ENCODE measurements at regions not wholly inside any gene's neighbourhood (a gene's known extent, or its start where the extent isn't known, plus 50 kb on each side); places are given as distances from the start of the nearest gene placed in this dataset.

DNA sequence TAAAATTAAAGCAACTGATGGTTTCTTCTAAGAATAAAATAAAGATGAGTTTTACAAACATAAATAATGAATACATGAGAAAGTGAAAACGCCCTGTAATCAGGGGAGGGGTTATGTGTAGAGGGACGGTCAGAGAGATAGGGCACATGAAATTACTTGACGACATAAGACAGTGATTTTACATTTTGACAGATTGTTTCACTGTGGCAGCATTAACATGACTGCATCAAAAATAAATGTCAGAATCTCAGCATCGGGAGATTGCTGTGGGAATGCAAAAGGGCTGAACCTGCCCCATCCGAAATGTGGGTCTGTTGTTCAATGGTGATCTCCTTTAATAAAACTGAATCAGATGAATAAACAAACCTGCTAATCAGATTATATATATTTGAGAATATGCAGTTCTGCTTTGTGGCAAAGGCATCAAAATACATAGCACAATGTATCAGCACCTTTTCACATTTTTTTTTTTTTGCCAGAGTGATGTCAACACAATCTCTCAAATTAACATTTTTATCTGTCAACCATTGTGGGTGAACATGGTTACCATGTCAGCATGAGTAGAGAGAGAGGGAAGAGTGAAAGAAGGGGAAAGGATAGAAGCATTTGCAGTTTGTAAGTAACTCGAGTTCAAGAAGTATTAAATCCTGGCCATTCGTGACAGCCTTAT, 177.1 kb upstream of the MAN1A1 start:
- ATAC-seq (ENCODE audit: low read depth) (no peak), DNase-seq (no peak)
- H3K27ac Mint-ChIP-seq, result no peak overlapping the region
- CTCF ChIA-PET, result no interaction called here
- no peaks in the 10 kb centered on the region for H3K9me3 Mint-ChIP-seq
- POLR2A ChIA-PET, result interaction anchor here (1.0 kb wide), 1 partner anchor 23 kb away, joined by 3 read pairs; no protein-coding TSS in a partner anchor
- no peaks in the 10 kb centered on the region for H3K36me3 Mint-ChIP-seq (ENCODE audit: low read depth)
- intact Hi-C loops (cut with micrococcal nuclease), result no loop called here
- TF ChIP-seq, protein P1, sequence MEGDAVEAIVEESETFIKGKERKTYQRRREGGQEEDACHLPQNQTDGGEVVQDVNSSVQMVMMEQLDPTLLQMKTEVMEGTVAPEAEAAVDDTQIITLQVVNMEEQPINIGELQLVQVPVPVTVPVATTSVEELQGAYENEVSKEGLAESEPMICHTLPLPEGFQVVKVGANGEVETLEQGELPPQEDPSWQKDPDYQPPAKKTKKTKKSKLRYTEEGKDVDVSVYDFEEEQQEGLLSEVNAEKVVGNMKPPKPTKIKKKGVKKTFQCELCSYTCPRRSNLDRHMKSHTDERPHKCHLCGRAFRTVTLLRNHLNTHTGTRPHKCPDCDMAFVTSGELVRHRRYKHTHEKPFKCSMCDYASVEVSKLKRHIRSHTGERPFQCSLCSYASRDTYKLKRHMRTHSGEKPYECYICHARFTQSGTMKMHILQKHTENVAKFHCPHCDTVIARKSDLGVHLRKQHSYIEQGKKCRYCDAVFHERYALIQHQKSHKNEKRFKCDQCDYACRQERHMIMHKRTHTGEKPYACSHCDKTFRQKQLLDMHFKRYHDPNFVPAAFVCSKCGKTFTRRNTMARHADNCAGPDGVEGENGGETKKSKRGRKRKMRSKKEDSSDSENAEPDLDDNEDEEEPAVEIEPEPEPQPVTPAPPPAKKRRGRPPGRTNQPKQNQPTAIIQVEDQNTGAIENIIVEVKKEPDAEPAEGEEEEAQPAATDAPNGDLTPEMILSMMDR (IDR thresholded peaks at IDR 0.05), result no peak
- H3K27me3 Mint-ChIP-seq, result peaks cover 3% of the 10 kb centered on the region
- no peak overlapping the region for H3K4me3 Mint-ChIP-seq
- peaks cover 4% of the 10 kb centered on the region for H3K4me1 Mint-ChIP-seq

GRCh38 chr6:119524410-119524809, 174.8 kb upstream of the MAN1A1 start:
- Mint-ChIP-seq H3K36me3 (ENCODE audit: low read depth) (no peaks in the 10 kb centered on the region), H3K4me1 (peaks cover 4% of the 10 kb centered on the region), H3K27me3 (peaks cover 3% of the 10 kb centered on the region), H3K27ac (no peak overlapping the region), H3K9me3 (no peaks in the 10 kb centered on the region), H3K4me3 (no peak overlapping the region)
- TF ChIP-seq, protein P1 (IDR thresholded peaks at IDR 0.05), result no peak
- no peak for ATAC-seq (ENCODE audit: low read depth)
- intact Hi-C loops (cut with micrococcal nuclease), result no loop called here
- DNase-seq, result no peak
- ChIA-PET CTCF (no interaction called here), POLR2A (no interaction called here)

GRCh38 chr6:119523556-119523955, 174.0 kb upstream of the MAN1A1 start:
- no peak for ATAC-seq (ENCODE audit: low read depth)
- POLR2A ChIA-PET, result no interaction called here
- CTCF ChIA-PET, result no interaction called here

DNA sequence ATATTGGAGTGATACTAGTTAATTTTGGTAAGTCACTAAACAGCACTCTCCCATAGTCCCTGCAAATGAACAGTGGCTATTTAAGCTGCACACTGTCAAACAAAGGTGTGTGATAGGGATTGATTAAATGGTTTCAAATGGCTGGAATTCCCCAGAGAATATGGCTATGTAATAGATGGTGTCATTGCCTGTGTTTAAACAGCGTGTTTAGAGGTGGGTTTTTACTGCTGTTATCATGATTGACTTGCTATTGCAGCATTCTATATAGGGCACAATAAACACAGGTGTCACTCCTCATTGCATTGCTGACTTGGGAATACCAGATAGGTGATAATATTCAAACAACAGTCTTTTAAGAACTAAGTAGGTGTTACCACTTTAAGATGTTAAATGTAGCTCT, 171.7 kb upstream of the MAN1A1 start:
- ATAC-seq (ENCODE audit: low read depth), result no peak
- intact Hi-C loops (cut with micrococcal nuclease), result no loop called here
- H3K4me3 Mint-ChIP-seq, result no peak overlapping the region
- ChIA-PET POLR2A (no interaction called here), CTCF (no interaction called here)
- no peak for DNase-seq
- no peaks in the 10 kb centered on the region for H3K36me3 Mint-ChIP-seq (ENCODE audit: low read depth)
- H3K9me3 Mint-ChIP-seq, result no peaks in the 10 kb centered on the region
- TF ChIP-seq, protein P1 (IDR thresholded peaks at IDR 0.05), result no peak
- peaks cover 4% of the 10 kb centered on the region for H3K4me1 Mint-ChIP-seq
- no peaks in the 10 kb centered on the region for H3K27me3 Mint-ChIP-seq
- H3K27ac Mint-ChIP-seq, result no peak overlapping the region

More at GRCh38 chr6:119523556-119523955, 174.0 kb upstream of the MAN1A1 start:
- H3K27ac Mint-ChIP-seq, result no peak overlapping the region
- H3K9me3 Mint-ChIP-seq, result no peaks in the 10 kb centered on the region
- no peak for DNase-seq
- H3K36me3 Mint-ChIP-seq (ENCODE audit: low read depth), result no peaks in the 10 kb centered on the region
- H3K4me3 Mint-ChIP-seq, result no peak overlapping the region
- peaks cover 4% of the 10 kb centered on the region for H3K4me1 Mint-ChIP-seq
- TF ChIP-seq, protein P1 (IDR thresholded peaks at IDR 0.05), result no peak
- peaks cover 3% of the 10 kb centered on the region for H3K27me3 Mint-ChIP-seq
- intact Hi-C loops (cut with micrococcal nuclease), result no loop called here

DNA sequence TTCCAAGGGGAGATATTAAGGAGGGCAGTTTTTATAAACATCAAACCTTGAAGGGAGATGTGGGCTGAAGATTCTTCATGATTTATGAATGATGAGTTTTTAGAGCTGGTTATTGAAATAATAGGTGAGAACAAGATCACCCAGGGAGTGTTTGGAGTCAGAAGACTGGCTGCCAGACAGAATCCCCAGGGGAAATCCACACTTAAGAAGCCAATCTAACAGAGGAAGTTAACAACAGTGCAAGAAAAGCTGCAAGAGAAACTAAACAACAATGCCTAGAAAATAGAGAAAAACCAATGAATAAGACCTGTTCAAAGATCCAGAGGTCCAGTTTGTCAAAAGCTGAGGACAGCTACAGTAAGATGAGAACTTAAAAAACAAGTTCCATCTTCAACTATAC, 167.9 kb upstream of the MAN1A1 start:
- H3K36me3 Mint-ChIP-seq (ENCODE audit: low read depth), result no peaks in the 10 kb centered on the region

More for the DNA sequence above, 167.9 kb upstream of the MAN1A1 start:
- no peak for ATAC-seq (ENCODE audit: low read depth)
- H3K4me1 Mint-ChIP-seq, result no peaks in the 10 kb centered on the region
- ChIA-PET CTCF (no interaction called here), POLR2A (no interaction called here)
- no peaks in the 10 kb centered on the region for H3K9me3 Mint-ChIP-seq
- no peak for DNase-seq
- intact Hi-C loops (cut with micrococcal nuclease), result no loop called here
- no peaks in the 10 kb centered on the region for H3K27me3 Mint-ChIP-seq
- H3K4me3 Mint-ChIP-seq, result no peak overlapping the region
- TF ChIP-seq, protein P1 (IDR thresholded peaks at IDR 0.05), result no peak
- H3K27ac Mint-ChIP-seq, result no peak overlapping the region
